Small intestine (tissue), 7 donors: ENCODE measurements at regions not wholly inside any gene's neighbourhood (a gene's known extent, or its start where the extent isn't known, plus 50 kb on each side); places are given as distances from the start of the nearest gene placed in this dataset.
"Not testable (repeated sequence)": the region's sequence is repeated elsewhere in the genome, so short reads cannot be mapped to it uniquely, and the experiment has no call there.

Experiments
- DNase-seq, 2 donors: peaks; one replicate each; pipeline versions ENCODE4 v3.0.0 to v3.0.0-alpha.2; 2013
- FAIRE-seq: peaks from 2 replicates; lab custom pipeline; 2012; peaks lifted over from hg19 to GRCh38; lab: Jason Lieb, UNC
- H3K27ac ChIP-seq, 3 donors: one replicate each; pipeline ENCODE4 v1.5.1; 2013; ENCODE audit warnings: low read length in 2 of 3, mild to moderate bottlenecking in 2 of 3, control low read depth in 1 of 3, inconsistent platforms in 1 of 3, low read depth in 1 of 3, moderate library complexity in 1 of 3
- H3K27me3 ChIP-seq, 3 donors: one replicate each; pipeline ENCODE4 v1.6.1; 2013; ENCODE audit warnings: low read length in 3 of 3, inconsistent platforms in 1 of 3; ENCODE audit not compliant: control insufficient read depth in 3 of 3, insufficient read depth in 3 of 3
- H3K36me3 ChIP-seq, 3 donors: one replicate each; pipeline ENCODE4 v1.6.1; 2013; ENCODE audit warnings: low read length in 3 of 3, inconsistent platforms in 1 of 3, low read depth in 1 of 3, mild to moderate bottlenecking in 1 of 3, moderate library complexity in 1 of 3; ENCODE audit not compliant: control insufficient read depth in 3 of 3, insufficient read depth in 2 of 3
- H3K4me1 ChIP-seq, 3 donors: one replicate each; pipeline ENCODE4 v1.6.1; 2013; ENCODE audit warnings: low read length in 2 of 3, inconsistent platforms in 1 of 3, low read depth in 1 of 3, mild to moderate bottlenecking in 1 of 3, moderate library complexity in 1 of 3; ENCODE audit not compliant: control insufficient read depth in 3 of 3, insufficient read depth in 2 of 3
- H3K4me3 ChIP-seq, 3 donors: one replicate each; pipeline ENCODE4 v1.5.1; 2013; ENCODE audit warnings: low read length in 3 of 3, control low read depth in 1 of 3, inconsistent platforms in 1 of 3, low read depth in 1 of 3, mild to moderate bottlenecking in 1 of 3, moderate library complexity in 1 of 3
- H3K9me3 ChIP-seq, 2 donors: one replicate each; pipeline ENCODE4 v1.6.1; 2013; ENCODE audit warnings: low read depth in 1 of 2, low read length in 1 of 2; ENCODE audit not compliant: control insufficient read depth in 2 of 2, insufficient read depth in 1 of 2
- WGBS, 3 donors: extraction: QIAGEN DNeasy Blood & Tissue Kit; methylation state at CpG; one replicate each; pipeline ENCODE4 v1.1.7; 2013; 5-methylcytosine and 5-hydroxymethylcytosine counted together
- donor health status: healthy with polysubstance abuse.
- donor health status: control.
- donor health status: control.
- donor health status: Bipolar disorder and iron deficiency.
- donor health status: healthy.

GRCh38 chr6:69584913-69585729 is 211.7 kb downstream of the LMBRD1 start:
- Histone ChIP-seq H3K9me3 (no peaks in the 10 kb centered on the region), H3K4me3 (no peak overlapping the region), H3K27ac (no peak overlapping the region), H3K4me1 (no peaks in the 10 kb centered on the region), H3K27me3 (no peaks in the 10 kb centered on the region), H3K36me3 (no peaks in the 10 kb centered on the region)
- WGBS, 3 donors: 34 to 44% (median 39%) methylated on average over 9 of the region's 9 CpGs
- DNase-seq (no peak), FAIRE-seq (no peak)

DNA sequence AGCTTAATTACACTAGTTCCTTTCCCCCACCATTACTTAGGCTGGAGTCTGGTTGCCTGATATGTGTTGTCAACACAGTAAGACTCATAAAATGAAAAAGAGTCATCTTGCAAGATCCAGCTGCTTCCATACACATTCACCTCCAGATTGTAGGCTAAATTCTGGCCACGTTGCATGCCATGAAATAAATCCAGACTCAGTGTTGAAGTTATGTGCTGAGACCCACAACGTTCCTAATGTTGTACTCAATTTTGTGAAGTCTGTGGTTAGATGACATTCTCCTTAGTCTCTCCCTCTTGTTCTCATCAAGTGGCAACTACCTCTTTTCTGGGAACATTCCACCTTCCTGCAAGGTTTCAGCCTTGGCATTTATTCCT is 212.3 kb downstream of the LMBRD1 start:
- Histone ChIP-seq H3K9me3 (no peaks in the 10 kb centered on the region), H3K36me3 (no peaks in the 10 kb centered on the region), H3K4me1 (no peaks in the 10 kb centered on the region), H3K4me3 (no peak overlapping the region), H3K27me3 (no peaks in the 10 kb centered on the region), H3K27ac (no peak overlapping the region)
- FAIRE-seq (no peak), DNase-seq (no peak)
- WGBS, 3 donors: 52 to 65% (median 60%) methylated on average over 2 of the region's 2 CpGs

GRCh38 chr6:69581581-69581980 is 215.2 kb downstream of the LMBRD1 start:
- H3K4me3 ChIP-seq: no peak overlapping the region
- no peaks in the 10 kb centered on the region for H3K27me3 ChIP-seq
- no peaks in the 10 kb centered on the region for H3K36me3 ChIP-seq
- H3K4me1 ChIP-seq: no peaks in the 10 kb centered on the region
- WGBS, 3 donors: 84 to 87% (median 85%) methylated on average over 4 of the region's 4 CpGs
- FAIRE-seq: no peak
- no peak for DNase-seq
- no peaks in the 10 kb centered on the region for H3K9me3 ChIP-seq
- no peak overlapping the region for H3K27ac ChIP-seq

DNA sequence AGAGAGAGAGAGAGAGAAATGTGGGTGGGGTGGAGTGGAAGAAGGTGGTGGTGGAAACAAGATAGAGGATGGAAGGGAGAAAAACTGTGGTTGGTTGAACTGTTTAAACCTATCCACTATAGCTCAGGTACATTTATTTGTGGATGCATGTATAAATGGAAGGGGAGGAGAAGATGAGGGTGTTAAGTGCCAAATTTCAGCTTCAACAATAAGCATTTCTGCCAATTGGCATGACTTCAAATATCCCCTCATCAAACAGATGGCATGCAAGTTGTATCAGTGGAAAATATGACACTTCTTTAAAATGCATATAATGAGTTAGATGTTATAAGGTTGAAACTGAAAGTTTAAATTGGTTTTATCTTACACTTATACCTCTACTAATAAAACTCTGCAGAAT is 216.1 kb downstream of the LMBRD1 start:
- Histone ChIP-seq H3K9me3 (no peaks in the 10 kb centered on the region), H3K4me3 (no peak overlapping the region), H3K4me1 (no peaks in the 10 kb centered on the region), H3K27me3 (no peaks in the 10 kb centered on the region), H3K27ac (no peak overlapping the region), H3K36me3 (no peaks in the 10 kb centered on the region)
- FAIRE-seq (no peak), DNase-seq (no peak)

DNA sequence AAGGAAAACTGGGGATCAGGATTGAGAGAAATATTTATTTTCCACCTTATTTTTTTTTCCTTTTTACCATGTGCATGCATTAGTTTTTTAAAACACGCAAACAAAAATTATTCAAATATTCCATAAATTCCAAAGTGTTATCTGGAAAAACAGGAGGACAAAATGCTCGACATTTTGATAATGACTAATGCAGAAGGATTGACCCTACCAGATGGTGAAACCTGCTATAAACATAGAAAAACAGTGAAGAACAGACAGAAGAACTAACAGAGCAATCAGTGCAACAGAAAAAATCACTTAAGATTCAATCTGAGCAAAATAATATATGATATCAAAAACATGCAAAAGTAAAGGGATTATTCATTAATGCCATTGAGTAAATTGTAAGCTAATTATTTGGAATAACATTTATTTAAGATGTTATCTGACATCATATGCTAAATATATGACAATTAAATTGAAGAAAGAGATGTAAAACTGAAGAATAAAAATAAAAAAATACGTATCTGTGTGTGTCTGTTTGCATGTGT is 218.4 kb downstream of the LMBRD1 start:
- H3K27ac ChIP-seq: no peak overlapping the region
- 49 to 55% (median 55%) methylated on average over 3 of the region's 3 CpGs for WGBS, 3 donors
- FAIRE-seq (no peak), DNase-seq (no peak)
- H3K27me3 ChIP-seq: no peaks in the 10 kb centered on the region
- no peaks in the 10 kb centered on the region for H3K4me1 ChIP-seq
- no peaks in the 10 kb centered on the region for H3K9me3 ChIP-seq
- no peak overlapping the region for H3K4me3 ChIP-seq
- no peaks in the 10 kb centered on the region for H3K36me3 ChIP-seq

- DNase-seq (no peak), FAIRE-seq (no peak)
- Histone ChIP-seq H3K36me3 (no peaks in the 10 kb centered on the region), H3K4me3 (no peak overlapping the region), H3K27me3 (no peaks in the 10 kb centered on the region), H3K9me3 (peaks cover 0 to 2% of the 10 kb centered on the region in 2 donors), H3K4me1 (no peaks in the 10 kb centered on the region), H3K27ac (no peak overlapping the region)
- WGBS, 3 donors: 77 to 89% (median 89%) methylated on average over 1 of the region's 1 CpG
Observed at GRCh38 chr6:69571234-69571633, 225.6 kb downstream of the LMBRD1 start.

- Histone ChIP-seq H3K27me3 (no peaks in the 10 kb centered on the region), H3K4me3 (no peak overlapping the region), H3K27ac (no peak overlapping the region), H3K36me3 (no peaks in the 10 kb centered on the region), H3K9me3 (peaks cover 0 to 2% of the 10 kb centered on the region in 2 donors), H3K4me1 (no peaks in the 10 kb centered on the region)
- WGBS, 3 donors: 88 to 98% (median 91%) methylated on average over 1 of the region's 1 CpG
- DNase-seq: no peak
- FAIRE-seq: no peak
Observed at GRCh38 chr6:69570106-69570505, 226.7 kb downstream of the LMBRD1 start.

DNA sequence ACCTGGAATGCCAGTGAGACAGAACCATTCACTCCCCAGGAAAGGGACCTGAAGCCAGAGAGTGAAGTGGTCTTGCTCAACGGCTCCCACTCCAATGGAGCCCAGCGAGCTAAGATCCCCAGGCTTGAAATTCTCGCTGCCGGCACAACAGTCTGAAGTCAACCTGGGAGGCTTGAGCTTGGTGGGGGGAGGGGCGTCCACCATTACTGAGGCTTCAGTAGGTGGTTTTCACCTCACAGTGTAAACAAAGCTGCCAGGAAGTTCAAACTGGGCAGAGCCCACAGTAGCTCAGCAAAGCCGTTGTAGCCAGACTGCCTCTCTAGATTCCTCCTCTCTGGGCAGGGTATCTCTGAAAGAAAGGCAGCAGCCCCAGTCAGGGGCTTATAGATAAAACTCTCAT is 236.2 kb downstream of the LMBRD1 start:
- H3K4me3 ChIP-seq, FAIRE-seq, H3K36me3 ChIP-seq, H3K9me3 ChIP-seq, DNase-seq, H3K4me1 ChIP-seq, H3K27ac ChIP-seq, H3K27me3 ChIP-seq: not testable (repeated sequence)
- WGBS, 3 donors: 75 to 79% (median 77%) methylated on average over 6 of the region's 6 CpGs
